ENCODE measurements at regions not wholly inside any gene's neighbourhood (a gene's known extent, or its start where the extent isn't known, plus 50 kb on each side); places are given as distances from the start of the nearest gene placed in this dataset.

DNA sequence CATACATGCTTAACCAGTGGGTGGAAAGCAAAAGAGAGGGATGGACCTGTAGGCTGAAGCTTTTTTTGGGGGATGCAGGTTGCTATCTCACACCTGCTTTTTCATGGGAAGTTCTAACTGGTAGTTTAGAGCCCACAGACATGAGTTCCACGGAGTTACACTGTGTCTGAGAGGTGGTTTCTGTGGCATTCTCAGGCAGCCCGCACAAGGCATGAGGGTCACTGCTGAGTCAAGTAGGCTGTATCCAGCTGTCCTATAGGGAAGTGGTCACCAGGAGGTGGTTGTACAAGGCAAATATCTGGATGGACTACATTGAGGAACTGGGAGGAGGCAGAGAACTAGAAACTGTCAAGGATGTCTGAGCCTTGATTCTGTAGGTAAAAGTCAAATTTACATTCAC, 351.0 kb upstream of the POM121L12 start:
- TF ChIP-seq GATA2 (IDR thresholded peaks at IDR 0.05; ENCODE audit: low read depth, low read length) (no peak), GATA3 (IDR thresholded peaks at IDR 0.05; ENCODE audit: low read depth, low read length) (no peak)
